Vagina (tissue), 2 donors: ENCODE measurements at regions not wholly inside any gene's neighbourhood (a gene's known extent, or its start where the extent isn't known, plus 50 kb on each side); places are given as distances from the start of the nearest gene placed in this dataset.

Experiments used
- DNase-seq, 2 donors: peaks; one replicate each; pipeline ENCODE4 v3.0.0-alpha.2; 2017; ENCODE audit errors: extremely low spot score in 2 of 2
- H3K27ac ChIP-seq: fragments of 200-600 bp; sonication (generic); one replicate; pipeline ENCODE4 v1.5.1; 2019
- H3K27me3 ChIP-seq: fragments of 200-600 bp; sonication (generic); one replicate; pipeline ENCODE4 v1.5.1; 2019
- H3K36me3 ChIP-seq, 2 donors: fragments of 200-600 bp; sonication (generic); one replicate each; pipeline ENCODE4 v1.5.1; 2017 to 2019
- H3K4me1 ChIP-seq: fragments of 200-600 bp; sonication (generic); one replicate; pipeline ENCODE4 v1.5.1; 2019
- H3K4me3 ChIP-seq, 2 donors: fragments of 200-600 bp; sonication (generic); 1 replicate in 1 of 2; 2 replicates in 1 of 2; pipeline ENCODE4 v1.5.1; 2016 to 2019
- H3K9me3 ChIP-seq: fragments of 200-600 bp; sonication (generic); one replicate; pipeline ENCODE4 v1.5.1; 2019
- CTCF ChIP-seq, 3 experiments: fragments of 450-650 bp in 2 of 3; fragments of 200-600 bp in 1 of 3; sonication (generic) in 1 of 3; IDR thresholded peaks; one replicate each; pipeline ENCODE4 v1.5.1; 2017 to 2019; ENCODE audit warnings: antibody characterized with exemption in 3 of 3, mild to moderate bottlenecking in 2 of 3, moderate library complexity in 2 of 3
- POLR2A ChIP-seq, 2 donors: fragments of 450-650 bp; IDR thresholded peaks; one replicate each; pipeline ENCODE4 v1.6.1; 2017; ENCODE audit warnings: antibody characterized with exemption in 2 of 2, mild to moderate bottlenecking in 2 of 2, moderate library complexity in 2 of 2
- POLR2AphosphoS5 ChIP-seq, 2 donors: sonication (generic); formaldehyde crosslinking; IDR thresholded peaks; one replicate each; pipeline ENCODE4 v1.9.0; 2017; ENCODE audit warnings: antibody characterized with exemption in 2 of 2, mild to moderate bottlenecking in 2 of 2, low read depth in 1 of 2; ENCODE audit not compliant: insufficient read depth in 1 of 2
- intact Hi-C: fragments of 100-400 bp; cut with DNase I; formaldehyde crosslinking; loops from one replicate; pipeline ENCODE4 v1.15.1; 2023

- intact Hi-C loops, result loop anchor here (10.0 kb wide), 1 partner anchor 48 kb away; no protein-coding TSS in a partner anchor
These were observed 94.5 kb upstream of the ARHGAP5 start for GRCh38 chr14:31982642-31983041.

GRCh38 chr14:31986405-31986804 lies 90.7 kb upstream of the ARHGAP5 start:
- H3K4me3 ChIP-seq, result no peak overlapping the region
- no peaks in the 10 kb centered on the region for H3K36me3 ChIP-seq
- H3K9me3 ChIP-seq, result peaks cover 4% of the 10 kb centered on the region
- H3K27me3 ChIP-seq, result no peaks in the 10 kb centered on the region
- no peak overlapping the region for H3K27ac ChIP-seq
- DNase-seq, result no peak
- intact Hi-C loops, result loop anchor here (10.0 kb wide), 1 partner anchor 52 kb away; no protein-coding TSS in a partner anchor
- H3K4me1 ChIP-seq, result peaks cover 14% of the 10 kb centered on the region
- no peak for TF ChIP-seq POLR2A (IDR thresholded peaks at IDR 0.05)
- no peak for TF ChIP-seq POLR2AphosphoS5 (IDR thresholded peaks at IDR 0.05; ENCODE audit: insufficient read depth in 1 of 2, low read depth in 1 of 2)
- no peak for TF ChIP-seq CTCF (IDR thresholded peaks at IDR 0.05)

More at GRCh38 chr14:31982642-31983041, 94.5 kb upstream of the ARHGAP5 start:
- Histone ChIP-seq H3K27ac (no peak overlapping the region), H3K4me3 (no peak overlapping the region), H3K36me3 (no peaks in the 10 kb centered on the region), H3K9me3 (peaks cover 4% of the 10 kb centered on the region), H3K27me3 (no peaks in the 10 kb centered on the region), H3K4me1 (no peaks in the 10 kb centered on the region)
- DNase-seq, result no peak
- TF ChIP-seq POLR2A (IDR thresholded peaks at IDR 0.05) (no peak), CTCF (IDR thresholded peaks at IDR 0.05) (no peak), POLR2AphosphoS5 (IDR thresholded peaks at IDR 0.05; ENCODE audit: insufficient read depth in 1 of 2, low read depth in 1 of 2) (no peak)

- Histone ChIP-seq H3K4me1 (peaks cover 20% of the 10 kb centered on the region), H3K9me3 (peaks cover 4% of the 10 kb centered on the region), H3K27ac (no peak overlapping the region), H3K4me3 (no peak overlapping the region), H3K36me3 (no peaks in the 10 kb centered on the region), H3K27me3 (no peaks in the 10 kb centered on the region)
- no peak for DNase-seq
- TF ChIP-seq POLR2AphosphoS5 (IDR thresholded peaks at IDR 0.05; ENCODE audit: insufficient read depth in 1 of 2, low read depth in 1 of 2) (no peak), POLR2A (IDR thresholded peaks at IDR 0.05) (no peak), CTCF (IDR thresholded peaks at IDR 0.05) (no peak)
- intact Hi-C loops, result loop anchor here (10.0 kb wide), 1 partner anchor 53 kb away; no protein-coding TSS in a partner anchor
These were observed 89.4 kb upstream of the ARHGAP5 start for GRCh38 chr14:31987721-31988120.

GRCh38 chr14:31988244-31988643 lies 88.9 kb upstream of the ARHGAP5 start:
- intact Hi-C loops, result loop anchor here (10.0 kb wide), 1 partner anchor 53 kb away; no protein-coding TSS in a partner anchor
- TF ChIP-seq POLR2AphosphoS5 (IDR thresholded peaks at IDR 0.05; ENCODE audit: insufficient read depth in 1 of 2, low read depth in 1 of 2) (no peak), POLR2A (IDR thresholded peaks at IDR 0.05) (no peak), CTCF (IDR thresholded peaks at IDR 0.05) (no peak)
- Histone ChIP-seq H3K27ac (no peak overlapping the region), H3K36me3 (no peaks in the 10 kb centered on the region), H3K4me1 (peaks cover 20% of the 10 kb centered on the region), H3K4me3 (no peak overlapping the region), H3K9me3 (peaks cover 4% of the 10 kb centered on the region), H3K27me3 (no peaks in the 10 kb centered on the region)
- no peak for DNase-seq

GRCh38 chr14:31990183-31990857 lies 86.8 kb upstream of the ARHGAP5 start:
- H3K4me1 ChIP-seq, result peaks cover 20% of the 10 kb centered on the region
- no peak for DNase-seq
- no peak for TF ChIP-seq CTCF (IDR thresholded peaks at IDR 0.05)
- TF ChIP-seq POLR2AphosphoS5 (IDR thresholded peaks at IDR 0.05; ENCODE audit: insufficient read depth in 1 of 2, low read depth in 1 of 2), result no peak

More at GRCh38 chr14:31990183-31990857, 86.8 kb upstream of the ARHGAP5 start:
- H3K4me3 ChIP-seq, result no peak overlapping the region
- H3K27ac ChIP-seq, result no peak overlapping the region
- intact Hi-C loops, result loop anchor here (2.0 to 10.0 kb wide), 3 partner anchors 24 to 264 kb away; partner anchors contain the start of genes RNU6-7 and RNU6-8
- H3K36me3 ChIP-seq, result no peaks in the 10 kb centered on the region
- H3K9me3 ChIP-seq, result peaks cover 4% of the 10 kb centered on the region
- no peaks in the 10 kb centered on the region for H3K27me3 ChIP-seq
